Glomerular visceral epithelial cell (primary cell): ENCODE measurements at regions not wholly inside any gene's neighbourhood (a gene's known extent, or its start where the extent isn't known, plus 50 kb on each side); places are given as distances from the start of the nearest gene placed in this dataset.
"Not testable (repeated sequence)": the region's sequence is repeated elsewhere in the genome, so short reads cannot be mapped to it uniquely, and the experiment has no call there.

Experiments used
- DNase-seq: peaks from one replicate; pipeline ENCODE4 v3.0.0-alpha.2; 2016; ENCODE audit errors: extremely low spot score

GRCh38 chr10:33901166-33901565 lies 566.7 kb upstream of the NRP1 start:
- no peak for DNase-seq

GRCh38 chr10:33900596-33900995 lies 566.1 kb upstream of the NRP1 start:
- no peak for DNase-seq

DNA sequence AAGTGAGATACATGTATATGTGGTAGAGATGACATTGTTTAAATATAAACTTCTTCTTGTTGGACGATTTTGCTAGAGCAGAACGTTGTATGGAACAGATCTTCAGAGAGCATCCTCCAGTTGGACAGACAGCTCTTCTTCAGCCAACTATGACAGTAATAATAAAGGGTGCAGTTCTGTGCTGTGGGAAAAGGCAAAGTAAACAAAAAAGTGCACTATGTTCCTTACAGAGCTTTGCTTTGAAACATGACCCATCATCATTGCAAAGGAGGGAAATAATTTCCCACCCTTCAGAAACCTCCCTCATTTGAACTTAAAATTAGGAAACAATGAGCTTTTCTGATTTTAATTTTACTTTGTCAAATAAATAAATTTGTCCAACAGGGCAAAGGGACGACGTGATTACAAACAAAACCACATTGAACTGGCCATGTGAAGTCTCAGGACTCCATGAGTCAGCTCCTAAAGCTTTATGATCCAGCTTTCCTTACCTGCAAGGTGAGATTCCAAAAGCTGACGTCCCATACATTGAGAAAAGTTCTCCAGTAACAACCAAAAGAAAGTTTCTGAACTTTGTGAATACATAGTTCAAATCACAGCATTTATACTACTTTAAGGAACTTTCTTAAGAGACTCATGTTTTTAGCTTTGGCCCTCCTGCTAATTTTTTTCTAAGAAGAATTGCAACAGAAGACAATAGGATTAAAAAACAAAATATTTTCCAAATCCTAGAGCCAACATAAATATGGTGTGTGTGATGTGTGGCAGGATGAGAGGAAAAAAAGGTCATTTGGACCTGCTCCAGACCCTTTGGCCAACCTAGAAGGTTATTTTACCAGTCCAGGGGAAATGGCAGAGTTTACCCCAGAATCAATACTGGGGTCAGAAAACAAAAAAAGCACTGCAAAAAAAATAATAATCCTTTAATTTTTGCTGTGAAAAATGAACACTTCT lies 565.4 kb upstream of the NRP1 start:
- DNase-seq = no peak

GRCh38 chr10:33897291-33897752 lies 562.9 kb upstream of the NRP1 start:
- DNase-seq = no peak

DNA sequence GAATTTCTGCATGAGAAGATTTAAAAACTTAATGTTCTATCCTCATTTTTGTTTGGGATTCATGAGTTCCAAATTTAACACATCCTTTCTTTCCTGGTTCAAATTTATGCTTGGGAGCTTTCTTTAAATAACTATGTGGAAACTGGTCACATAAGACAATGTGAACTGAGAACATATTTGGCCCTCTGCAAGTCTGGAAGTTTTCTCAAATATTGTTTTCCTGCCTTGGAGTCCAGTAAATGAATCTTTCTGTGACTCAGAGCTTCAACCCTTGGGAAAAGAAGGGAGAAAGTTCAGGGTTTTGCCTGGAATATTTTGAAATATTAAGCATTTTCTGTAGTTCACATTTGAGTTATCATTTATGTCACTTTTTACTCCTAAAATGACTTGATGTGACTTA lies 559.0 kb upstream of the NRP1 start:
- no peak for DNase-seq

GRCh38 chr10:33889371-33889770 lies 554.9 kb upstream of the NRP1 start:
- no peak for DNase-seq

GRCh38 chr10:33887188-33887587 lies 552.7 kb upstream of the NRP1 start:
- no peak for DNase-seq

DNA sequence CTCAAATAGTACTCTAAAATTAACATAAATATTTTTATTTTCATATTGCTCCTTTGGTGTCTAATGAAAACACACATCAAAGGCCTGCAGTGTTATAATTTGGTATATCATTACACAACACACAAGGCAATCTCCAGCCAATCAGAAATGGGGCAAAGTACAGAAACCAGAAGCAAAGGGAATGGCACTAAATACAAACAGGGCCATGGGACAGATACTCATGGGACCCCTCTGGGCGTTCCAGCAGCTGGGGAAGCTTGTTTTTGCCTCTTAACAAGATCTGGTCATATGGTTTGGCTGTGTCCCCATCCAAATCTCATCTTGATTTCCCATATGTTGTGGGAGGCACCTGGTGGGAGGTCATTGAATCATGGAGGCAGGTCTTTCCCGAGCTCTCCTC lies 551.8 kb upstream of the NRP1 start:
- DNase-seq = no peak

DNA sequence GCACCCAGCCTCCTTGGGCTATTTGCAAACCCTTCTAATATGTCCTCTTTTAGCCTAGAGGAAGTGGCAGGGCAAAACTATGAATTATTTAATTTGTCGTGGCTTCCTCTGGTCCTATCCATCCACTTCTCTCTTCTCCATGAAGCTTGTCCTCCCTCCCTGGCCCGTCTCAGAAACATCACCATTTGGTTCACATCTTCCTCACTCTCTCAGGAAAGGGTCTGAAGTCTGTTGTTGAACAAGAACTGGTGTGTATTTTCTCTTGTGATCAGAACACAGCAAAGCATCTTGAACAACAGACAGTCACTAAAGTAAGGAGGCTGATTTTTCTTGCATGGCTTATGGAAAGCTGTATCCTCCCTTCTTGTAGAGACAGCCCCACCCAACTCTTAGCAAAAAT lies 550.1 kb upstream of the NRP1 start:
- DNase-seq = no peak

DNA sequence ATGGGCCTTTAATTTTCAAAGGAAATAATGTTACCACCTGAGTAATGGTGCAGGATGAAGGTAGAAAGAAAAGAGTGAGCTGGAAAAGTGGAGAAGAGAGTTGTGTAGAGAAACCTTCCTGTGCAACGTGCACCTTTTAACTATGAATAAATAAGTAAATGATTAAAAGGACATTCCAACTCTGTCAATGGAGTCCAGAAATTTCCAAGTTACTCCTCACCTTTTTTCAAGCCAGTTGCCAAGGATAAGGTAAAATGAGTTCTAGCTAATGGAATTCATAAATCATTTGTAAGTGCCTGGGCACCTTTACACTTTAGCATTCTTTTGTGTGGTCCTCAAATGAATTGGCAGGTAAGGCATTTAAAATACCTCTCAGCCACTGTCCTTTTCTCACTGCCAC lies 549.4 kb upstream of the NRP1 start:
- no peak for DNase-seq

DNA sequence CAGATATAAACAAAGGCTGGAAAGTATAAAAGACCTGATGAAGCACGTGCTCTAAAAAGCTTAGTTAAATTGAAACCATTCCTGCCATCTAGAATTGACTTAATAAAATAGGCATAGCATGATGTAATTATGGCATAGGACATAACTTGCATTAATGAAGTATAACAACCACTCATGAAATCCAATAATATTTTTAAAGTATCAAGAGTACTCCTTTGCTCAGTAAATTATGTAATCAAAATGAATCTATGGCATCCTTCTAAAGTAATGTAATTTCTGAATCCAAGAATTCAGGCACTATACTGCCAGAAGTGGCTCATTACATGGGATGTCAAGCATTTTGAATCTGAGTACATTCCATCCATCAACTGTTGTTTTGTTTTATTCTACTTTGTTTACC lies 548.5 kb upstream of the NRP1 start:
- no peak for DNase-seq

- DNase-seq = no peak
Measured at GRCh38 chr10:33880291-33880690, 545.8 kb upstream of the NRP1 start.

GRCh38 chr10:33878238-33878786 lies 543.8 kb upstream of the NRP1 start:
- DNase-seq = no peak

GRCh38 chr10:33876584-33877400 lies 542.3 kb upstream of the NRP1 start:
- no peak for DNase-seq

- no peak for DNase-seq
Measured at GRCh38 chr10:33875924-33876583, 541.6 kb upstream of the NRP1 start.

DNA sequence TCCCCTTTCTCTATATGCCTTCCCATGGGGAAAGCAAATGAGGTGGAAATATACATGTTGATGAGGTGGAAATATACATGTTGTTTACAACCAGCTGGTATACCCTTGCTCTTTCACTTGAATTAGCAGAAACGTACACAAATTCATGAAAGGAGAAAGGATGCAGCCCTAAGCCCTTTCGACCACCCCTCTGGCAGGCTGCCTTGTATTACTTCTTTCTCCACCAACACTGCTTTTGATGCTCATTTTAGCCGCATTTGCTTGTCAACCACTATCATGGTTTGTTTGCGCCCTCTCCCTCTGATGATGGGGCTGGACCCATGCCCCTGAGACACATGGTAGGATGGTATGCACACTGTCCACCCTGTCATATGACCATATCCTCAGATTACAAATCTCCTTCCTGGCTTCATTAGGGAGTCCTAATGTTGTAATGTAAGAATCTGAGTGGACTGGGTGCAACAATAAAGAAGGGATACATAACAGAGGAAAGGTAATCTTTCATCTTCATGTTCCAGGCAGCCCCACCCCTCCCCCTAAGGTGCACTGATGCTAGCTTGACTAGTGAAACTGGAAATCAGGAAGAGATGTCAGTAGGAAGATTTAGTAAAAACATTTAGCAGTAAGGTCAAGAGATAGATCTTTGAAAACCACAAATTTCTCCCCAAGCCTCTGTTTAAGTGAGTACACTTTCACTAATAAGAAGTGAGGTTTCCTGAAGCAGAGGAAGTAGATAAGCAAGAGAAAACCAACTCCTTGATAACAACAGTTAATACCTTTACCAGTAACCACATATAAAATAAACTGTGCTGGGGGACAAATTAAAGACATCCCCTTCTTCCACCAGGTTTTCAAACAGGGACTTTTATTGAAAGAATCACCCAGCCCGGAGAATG lies 536.8 kb upstream of the NRP1 start:
- DNase-seq = no peak

- no peak for DNase-seq
Measured at GRCh38 chr10:33869481-33869880, 535.0 kb upstream of the NRP1 start.

DNA sequence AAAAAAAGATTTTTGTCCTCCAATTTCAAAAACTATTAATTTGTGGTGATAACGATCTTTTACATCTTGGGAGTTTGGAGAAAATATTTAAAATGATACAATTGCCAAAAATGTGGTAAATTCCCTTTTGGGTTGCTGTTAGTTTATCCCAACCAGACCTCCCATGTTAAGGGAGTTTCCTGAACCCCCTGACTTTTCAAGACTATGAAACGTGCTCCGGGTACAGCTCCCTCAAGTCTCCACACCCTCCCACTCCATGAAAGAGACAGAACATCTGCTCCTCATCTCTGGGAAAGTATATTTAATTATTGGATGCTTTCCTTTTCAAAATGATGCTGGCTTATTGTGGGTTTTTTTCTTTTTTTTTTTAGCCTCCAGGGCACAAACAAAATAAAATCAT lies 534.6 kb upstream of the NRP1 start:
- no peak for DNase-seq

- not testable (repeated sequence) for DNase-seq
Measured at GRCh38 chr10:33867199-33867789, 532.8 kb upstream of the NRP1 start.

GRCh38 chr10:33863352-33863751 lies 528.9 kb upstream of the NRP1 start:
- no peak for DNase-seq
